Heart right ventricle (tissue), 16 donors: ENCODE measurements at regions not wholly inside any gene's neighbourhood (a gene's known extent, or its start where the extent isn't known, plus 50 kb on each side); places are given as distances from the start of the nearest gene placed in this dataset.

Source experiments
- ATAC-seq, 8 donors: fragments of 200-7000 bp; cut with Tn5 transposase; one replicate each; pipeline ENCODE4 v1.9.1; 2020; ENCODE audit warnings: mild to moderate bottlenecking in 8 of 8, moderate library complexity in 8 of 8, moderate number of reproducible peaks in 1 of 8
- DNase-seq, 2 donors: peaks; one replicate each; pipeline ENCODE4 v3.0.0-alpha.2; 2020
- H3K27ac ChIP-seq, 10 donors: fragments of 200-600 bp; sonication (generic) in 2 of 10; one replicate each; pipeline versions ENCODE4 v1.5.0 to v1.8.0; 2020 to 2022; ENCODE audit warnings: mild to moderate bottlenecking in 3 of 10
- H3K27me3 ChIP-seq, 7 donors: fragments of 200-600 bp; one replicate each; pipeline ENCODE4 v1.8.0; 2021 to 2022; ENCODE audit warnings: mild to moderate bottlenecking in 2 of 7
- H3K36me3 ChIP-seq, 9 donors: fragments of 200-600 bp; sonication (generic) in 1 of 9; one replicate each; pipeline versions ENCODE4 v1.5.0 to v1.8.0; 2020 to 2022; ENCODE audit warnings: mild to moderate bottlenecking in 2 of 9
- H3K4me1 ChIP-seq, 9 donors: fragments of 200-600 bp; sonication (generic) in 1 of 9; one replicate each; pipeline versions ENCODE4 v1.5.0 to v1.8.0; 2020 to 2022; ENCODE audit warnings: mild to moderate bottlenecking in 4 of 9
- H3K4me3 ChIP-seq, 10 donors: fragments of 200-600 bp; sonication (generic) in 2 of 10; one replicate each; pipeline versions ENCODE4 v1.5.0 to v1.8.0; 2020 to 2022; ENCODE audit warnings: mild to moderate bottlenecking in 7 of 10, moderate library complexity in 2 of 10
- H3K9me3 ChIP-seq, 11 donors: fragments of 200-600 bp in 10 of 11; sonication (generic) in 2 of 11; one replicate each; pipeline versions ENCODE4 v1.5.0 to v1.8.0; 2013 to 2022; ENCODE audit warnings: mild to moderate bottlenecking in 2 of 11, control low read depth in 1 of 11, moderate library complexity in 1 of 11
- WGBS, 2 donors: extraction: QIAGEN DNeasy Blood & Tissue Kit; methylation state at CpG; one replicate each; pipeline ENCODE4 v1.1.7; 2013; ENCODE audit warnings: inconsistent platforms in 1 of 2; 5-methylcytosine and 5-hydroxymethylcytosine counted together
- intact Hi-C, 10 donors: fragments of 100-400 bp; cut with DNase I; formaldehyde crosslinking; loops; one replicate each; pipeline versions ENCODE4 v1.11.1 to v1.14.2; 2022
- TF ChIP-seq, protein P1 (sequence below), 9 donors: fragments of 200-600 bp; sonication (generic) in 2 of 9; IDR thresholded peaks; one replicate each; pipeline versions ENCODE4 v1.5.0 to v1.8.0; 2021 to 2022; ENCODE audit warnings: antibody characterized with exemption in 9 of 9, mild to moderate bottlenecking in 5 of 9, moderate library complexity in 1 of 9
- donor health status: Arrhythmogenic right ventricular cardiomyopathy.
- donor health status: ischemic (EF 13 %, LVEDD 7.1; RV severe dilation, severe dysfunction).
- donor health status: healthy with polysubstance abuse.
- donor health status: DM: no; HTN: yes; CAD: no.
- donor health status: DM: no; HTN: no; CAD: no.
- donor health status: ischemic (EF 25% LVEDD 6.9; RV normal size, moderate dysfunction).
- donor health status: ischemic (EF 25% LVEDD 5.7; RV mildly dilated, moderate dysfunction).
- donor health status: healthy.
- donor health status: DM: yes; HTN: yes; CAD: no.
- donor health status: Ischemic cardiomyopathy.
- donor health status: ischemic (EF 35%, LVEDD 5.7; RV mildly dilated, moderate dysfunction).
- donor health status: nonischemic (EF 11% LVEDD 7.7; RV severe dilation, severe dysfunction).
- donor health status: DM: yes; HTN: yes; CAD: no.
- donor health status: PGD.
- donor health status: ischemic (EF 29% LVEDD 5.4; RV normal size, mild dysfunction).
- donor health status: nonischemic (EF 23%, LVEDD 6.1; RV moderate dilation, normal function).

DNA sequence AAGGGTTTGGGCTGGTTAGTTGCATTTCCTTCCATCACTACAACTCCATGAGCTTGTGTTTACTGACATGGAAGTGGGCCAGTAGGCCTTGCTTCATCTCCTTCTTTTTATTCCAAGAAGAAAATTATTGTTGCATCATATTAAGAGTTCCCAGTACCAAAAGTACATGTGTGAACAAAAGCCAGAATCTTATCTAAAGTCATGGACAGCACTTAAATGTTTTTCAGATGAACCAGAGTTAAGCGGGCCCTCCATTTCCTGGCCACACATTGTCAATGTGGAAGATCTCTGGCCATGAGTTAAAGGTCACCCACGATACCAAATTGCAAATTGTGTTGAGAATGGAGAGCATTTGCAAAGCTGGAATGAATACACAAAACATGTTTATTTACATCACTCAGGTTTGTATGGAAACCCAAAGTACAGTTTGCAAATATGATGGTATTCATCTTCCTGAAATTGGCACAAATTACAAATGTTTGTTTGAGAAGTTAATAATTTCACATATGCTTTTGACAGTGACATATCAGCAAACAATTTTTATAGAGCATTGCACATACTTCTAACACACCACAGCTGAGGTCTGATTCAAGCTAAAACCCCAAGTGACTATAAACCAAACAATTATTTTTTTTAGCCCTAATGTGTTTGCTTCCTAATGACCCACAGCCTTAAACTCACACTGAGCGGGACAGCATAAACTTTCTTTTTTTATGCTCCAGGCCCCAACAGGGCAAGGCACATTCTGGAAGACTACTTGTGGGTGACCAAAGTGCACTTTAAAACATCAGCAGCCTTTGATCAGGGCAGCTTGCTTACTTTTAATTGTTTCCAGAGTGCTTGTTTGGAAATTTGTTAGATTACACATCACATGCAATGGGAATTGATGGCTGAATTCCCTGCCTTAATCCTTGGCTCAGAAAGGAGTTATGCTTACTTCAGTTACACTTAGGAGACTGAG is 502.9 kb upstream of the SLIT2 start:
- Histone ChIP-seq H3K9me3 (peaks cover 0 to 4% (median 0%) of the 10 kb centered on the region in 11 donors), H3K4me3 (no peak overlapping the region), H3K4me1 (peaks cover 0 to 15% (median 0%) of the 10 kb centered on the region in 9 donors), H3K36me3 (no peaks in the 10 kb centered on the region), H3K27ac (peak overlapping the region in 6 of 10 donors; percentile 5 to 65 (median 30)), H3K27me3 (no peaks in the 10 kb centered on the region)
- TF ChIP-seq, protein P1, sequence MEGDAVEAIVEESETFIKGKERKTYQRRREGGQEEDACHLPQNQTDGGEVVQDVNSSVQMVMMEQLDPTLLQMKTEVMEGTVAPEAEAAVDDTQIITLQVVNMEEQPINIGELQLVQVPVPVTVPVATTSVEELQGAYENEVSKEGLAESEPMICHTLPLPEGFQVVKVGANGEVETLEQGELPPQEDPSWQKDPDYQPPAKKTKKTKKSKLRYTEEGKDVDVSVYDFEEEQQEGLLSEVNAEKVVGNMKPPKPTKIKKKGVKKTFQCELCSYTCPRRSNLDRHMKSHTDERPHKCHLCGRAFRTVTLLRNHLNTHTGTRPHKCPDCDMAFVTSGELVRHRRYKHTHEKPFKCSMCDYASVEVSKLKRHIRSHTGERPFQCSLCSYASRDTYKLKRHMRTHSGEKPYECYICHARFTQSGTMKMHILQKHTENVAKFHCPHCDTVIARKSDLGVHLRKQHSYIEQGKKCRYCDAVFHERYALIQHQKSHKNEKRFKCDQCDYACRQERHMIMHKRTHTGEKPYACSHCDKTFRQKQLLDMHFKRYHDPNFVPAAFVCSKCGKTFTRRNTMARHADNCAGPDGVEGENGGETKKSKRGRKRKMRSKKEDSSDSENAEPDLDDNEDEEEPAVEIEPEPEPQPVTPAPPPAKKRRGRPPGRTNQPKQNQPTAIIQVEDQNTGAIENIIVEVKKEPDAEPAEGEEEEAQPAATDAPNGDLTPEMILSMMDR (IDR thresholded peaks at IDR 0.05) = no peak
- DNase-seq = peak in 1 of 2 donors; percentile 51
- ATAC-seq = peak; percentile 65 to 87 (median 78)
- 49 to 60% methylated on average over 3 of the region's 3 CpGs for WGBS, 2 donors
- intact Hi-C loops = loop anchor here in 1 of 10 donors (10.0 kb wide), 1 partner anchor 204 kb away; no protein-coding TSS in a partner anchor

DNA sequence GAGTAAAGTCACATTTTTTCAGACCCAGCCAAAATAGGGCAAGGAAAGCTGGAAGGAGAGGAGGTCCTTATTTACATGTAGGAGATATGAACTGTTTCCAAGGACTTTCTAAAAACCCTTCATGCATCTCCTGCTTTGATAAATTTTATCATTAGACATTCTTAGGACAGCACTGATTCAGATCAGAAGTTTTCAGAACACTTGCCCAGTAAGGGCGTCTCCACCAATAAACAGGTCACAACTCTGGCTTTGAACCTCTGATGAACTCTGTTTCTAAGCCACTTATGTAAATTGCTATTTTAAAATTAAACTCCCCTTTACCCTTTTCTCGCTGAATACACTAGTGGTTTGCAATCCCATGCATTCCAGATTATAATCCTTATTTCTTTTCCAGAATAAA is 505.3 kb upstream of the SLIT2 start:
- no peak overlapping the region for H3K4me3 ChIP-seq
- no peak overlapping the region for H3K27ac ChIP-seq
- no peak for ATAC-seq

DNA sequence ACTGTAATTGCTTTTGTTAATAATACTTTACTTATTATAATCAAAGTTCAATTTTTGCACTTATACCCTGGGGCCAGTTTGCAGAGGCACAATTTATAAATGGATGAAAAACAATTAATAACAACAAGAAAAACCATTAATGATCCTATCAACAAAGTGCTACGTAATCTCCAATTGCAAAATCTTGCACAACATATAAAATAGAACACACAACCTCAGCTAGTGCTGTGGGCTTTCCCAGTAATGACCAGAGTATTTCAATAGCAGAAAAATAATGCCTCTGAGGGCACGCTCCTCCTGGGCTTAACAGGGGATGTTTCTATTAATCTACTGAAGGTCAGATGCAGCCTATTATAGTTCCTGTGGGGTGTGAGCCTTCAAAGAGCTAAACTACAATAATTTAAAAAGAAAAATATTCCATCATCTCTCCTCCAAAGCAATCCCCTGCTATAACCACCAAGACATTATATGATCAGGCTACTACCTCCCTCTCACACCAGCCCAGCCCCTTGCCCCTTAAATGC is 508.5 kb upstream of the SLIT2 start:
- Histone ChIP-seq H3K4me1 (peaks cover 0 to 18% (median 0%) of the 10 kb centered on the region in 9 donors), H3K4me3 (no peak overlapping the region), H3K27ac (no peak overlapping the region), H3K9me3 (no peaks in the 10 kb centered on the region), H3K27me3 (no peaks in the 10 kb centered on the region), H3K36me3 (no peaks in the 10 kb centered on the region)
- WGBS, 2 donors = 96 to 97% methylated on average over 2 of the region's 2 CpGs
- TF ChIP-seq, protein P1 (IDR thresholded peaks at IDR 0.05) = no peak
- DNase-seq = no peak
- ATAC-seq = no peak
- intact Hi-C loops = loop anchor here in 1 of 10 donors (10.0 kb wide), 1 partner anchor 198 kb away; no protein-coding TSS in a partner anchor

More for the DNA sequence above, 505.3 kb upstream of the SLIT2 start:
- H3K9me3 ChIP-seq = no peaks in the 10 kb centered on the region
- H3K4me1 ChIP-seq = peaks cover 0 to 15% (median 0%) of the 10 kb centered on the region in 9 donors
- 55 to 75% methylated on average over 2 of the region's 2 CpGs for WGBS, 2 donors
- H3K27me3 ChIP-seq = no peaks in the 10 kb centered on the region
- intact Hi-C loops = loop anchor here in 1 of 10 donors (10.0 kb wide), 1 partner anchor 202 kb away; no protein-coding TSS in a partner anchor
- no peaks in the 10 kb centered on the region for H3K36me3 ChIP-seq
- no peak for DNase-seq
- TF ChIP-seq, protein P1 (IDR thresholded peaks at IDR 0.05) = no peak

DNA sequence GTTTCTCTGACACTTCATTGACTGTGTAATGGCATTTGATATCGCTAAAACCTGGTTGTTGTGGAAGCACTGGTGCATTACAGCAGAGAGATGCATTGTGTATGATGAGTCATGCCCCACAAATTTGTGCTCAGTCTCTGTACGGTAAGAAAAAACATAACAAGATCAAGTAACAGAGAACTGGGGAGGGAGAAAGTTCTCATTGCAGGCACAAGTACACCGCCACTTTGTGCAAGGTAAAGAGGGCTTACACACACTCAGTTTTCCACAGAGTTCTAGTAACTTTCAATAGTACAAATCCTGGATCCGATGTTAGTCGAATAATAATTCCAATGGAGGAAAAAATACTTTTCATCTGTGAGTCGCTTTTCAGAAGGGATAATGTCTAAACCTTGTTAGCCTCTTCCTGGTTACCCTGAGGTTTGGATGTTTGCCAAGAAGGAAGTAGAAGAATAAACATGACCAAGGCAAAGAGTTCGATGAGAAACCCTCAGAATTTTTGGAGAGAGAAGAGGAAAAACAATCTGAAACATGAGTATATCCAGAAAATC is 512.5 kb upstream of the SLIT2 start:
- Histone ChIP-seq H3K4me3 (no peak overlapping the region), H3K9me3 (no peaks in the 10 kb centered on the region), H3K27ac (peak overlapping the region in 1 of 10 donors; percentile 31), H3K27me3 (no peaks in the 10 kb centered on the region), H3K36me3 (no peaks in the 10 kb centered on the region), H3K4me1 (peaks cover 0 to 10% (median 0%) of the 10 kb centered on the region in 9 donors)
- peak in 3 of 8 donors; percentile 28 to 47 (median 39) for ATAC-seq
- 46 to 53% methylated on average over 7 of the region's 7 CpGs for WGBS, 2 donors
- DNase-seq = no peak
- intact Hi-C loops = no loop called here
- TF ChIP-seq, protein P1 (IDR thresholded peaks at IDR 0.05) = no peak
